ENCODE measurements at regions not wholly inside any gene's neighbourhood (a gene's known extent, or its start where the extent isn't known, plus 50 kb on each side); places are given as distances from the start of the nearest gene placed in this dataset.
A peak's percentile ranks its signal among the peaks of the same experiment; 100 is the strongest.
"Not testable (repeated sequence)": the region's sequence is repeated elsewhere in the genome, so short reads cannot be mapped to it uniquely, and the experiment has no call there.

DNA sequence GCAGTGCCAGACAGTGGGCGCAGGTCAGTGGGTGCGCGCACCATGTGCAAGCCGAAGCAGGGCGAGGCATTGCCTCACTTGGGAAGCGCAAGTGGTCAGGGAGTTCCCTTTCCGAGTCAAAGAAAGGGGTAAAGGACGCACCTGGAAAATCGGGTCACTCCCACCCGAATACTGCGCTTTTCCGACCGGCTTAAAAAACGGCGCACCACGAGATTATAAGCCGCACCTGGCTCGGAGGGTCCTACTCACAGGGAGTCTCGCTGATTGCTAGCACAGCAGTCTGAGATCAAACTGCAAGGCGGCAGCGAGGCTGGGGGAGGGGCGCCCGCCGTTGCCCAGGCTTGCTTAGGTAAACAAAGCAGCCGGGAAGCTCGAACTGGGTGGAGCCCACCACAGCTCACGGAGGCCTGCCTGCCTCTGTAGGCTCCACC lies 77.9 kb downstream of the NR4A2 start:
- not testable (repeated sequence) for H3K27me3 ChIP-seq, H3K4me1 ChIP-seq, ATAC-seq, H3K9me3 ChIP-seq, H3K27ac ChIP-seq, H3K36me3 ChIP-seq
- peak overlapping the region in 1 of 2 donors; percentile 33 for H3K4me3 ChIP-seq
- 94 to 100% methylated on average over 2 to 12 of the region's 27 CpGs for whole genome bisulfite sequencing, 2 donors (ENCODE audit: low coverage in 1 of 2)

DNA sequence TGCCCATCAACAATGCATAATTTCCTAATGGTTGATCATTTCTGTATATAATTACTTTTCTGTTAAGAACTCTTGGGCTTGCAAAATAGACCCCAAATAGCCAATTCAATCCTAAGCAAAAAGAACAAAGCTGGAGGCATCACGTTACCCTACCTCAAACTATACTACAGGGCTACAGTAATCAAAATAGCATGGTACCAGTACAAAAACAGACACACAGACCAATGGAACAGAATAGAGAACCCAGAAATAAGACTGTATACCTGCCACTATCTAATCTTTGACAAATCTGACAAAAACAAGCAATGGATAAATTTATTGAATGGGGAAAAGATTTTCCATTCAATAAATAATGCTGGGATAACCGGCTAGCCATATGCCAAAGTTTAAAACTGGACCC lies 78.8 kb downstream of the NR4A2 start:
- Histone ChIP-seq H3K4me3 (no peak overlapping the region), H3K27ac (no peak overlapping the region), H3K27me3 (no peaks in the 10 kb centered on the region), H3K4me1 (no peaks in the 10 kb centered on the region), H3K9me3 (peaks cover 0 to 4% (median 0%) of the 10 kb centered on the region in 3 donors), H3K36me3 (no peaks in the 10 kb centered on the region)
- no peak for TF ChIP-seq POLR2A (IDR thresholded peaks at IDR 0.05)
- no peak for TF ChIP-seq EP300 (IDR thresholded peaks at IDR 0.05)
- TF ChIP-seq, protein P1, sequence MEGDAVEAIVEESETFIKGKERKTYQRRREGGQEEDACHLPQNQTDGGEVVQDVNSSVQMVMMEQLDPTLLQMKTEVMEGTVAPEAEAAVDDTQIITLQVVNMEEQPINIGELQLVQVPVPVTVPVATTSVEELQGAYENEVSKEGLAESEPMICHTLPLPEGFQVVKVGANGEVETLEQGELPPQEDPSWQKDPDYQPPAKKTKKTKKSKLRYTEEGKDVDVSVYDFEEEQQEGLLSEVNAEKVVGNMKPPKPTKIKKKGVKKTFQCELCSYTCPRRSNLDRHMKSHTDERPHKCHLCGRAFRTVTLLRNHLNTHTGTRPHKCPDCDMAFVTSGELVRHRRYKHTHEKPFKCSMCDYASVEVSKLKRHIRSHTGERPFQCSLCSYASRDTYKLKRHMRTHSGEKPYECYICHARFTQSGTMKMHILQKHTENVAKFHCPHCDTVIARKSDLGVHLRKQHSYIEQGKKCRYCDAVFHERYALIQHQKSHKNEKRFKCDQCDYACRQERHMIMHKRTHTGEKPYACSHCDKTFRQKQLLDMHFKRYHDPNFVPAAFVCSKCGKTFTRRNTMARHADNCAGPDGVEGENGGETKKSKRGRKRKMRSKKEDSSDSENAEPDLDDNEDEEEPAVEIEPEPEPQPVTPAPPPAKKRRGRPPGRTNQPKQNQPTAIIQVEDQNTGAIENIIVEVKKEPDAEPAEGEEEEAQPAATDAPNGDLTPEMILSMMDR (IDR thresholded peaks at IDR 0.05), result no peak
- no peak for TF ChIP-seq POLR2AphosphoS5 (IDR thresholded peaks at IDR 0.05)
- ATAC-seq, result no peak
- 81% methylated on average over 2 of the region's 2 CpGs; no CpG with 5 or more reads in 1 of the 2 donors for WGBS, 2 donors (ENCODE audit: low coverage in 1 of 2)

DNA sequence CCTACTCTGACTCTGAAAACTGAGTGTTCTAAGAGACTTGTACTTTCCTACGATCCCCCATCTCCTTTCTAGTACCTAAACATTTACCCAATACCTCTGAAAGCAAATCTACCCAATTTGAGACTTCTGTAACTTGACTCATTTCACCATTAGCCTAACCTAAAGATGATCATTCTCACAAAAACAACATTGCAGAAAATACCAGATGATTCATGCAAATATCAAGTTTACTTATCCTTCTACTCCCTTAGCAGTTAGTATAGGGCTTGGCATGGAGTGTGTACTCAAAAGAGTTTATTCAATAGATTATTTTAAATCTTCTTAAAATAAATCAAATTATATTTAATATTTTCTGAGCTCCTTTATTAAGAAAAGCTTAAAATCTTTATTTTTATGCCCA lies 89.6 kb downstream of the NR4A2 start:
- Histone ChIP-seq H3K27me3 (no peaks in the 10 kb centered on the region), H3K9me3 (no peaks in the 10 kb centered on the region), H3K36me3 (no peaks in the 10 kb centered on the region), H3K4me1 (no peaks in the 10 kb centered on the region), H3K4me3 (no peak overlapping the region), H3K27ac (no peak overlapping the region)
- TF ChIP-seq, protein P1 (IDR thresholded peaks at IDR 0.05), result no peak
- TF ChIP-seq POLR2AphosphoS5 (IDR thresholded peaks at IDR 0.05), result no peak
- no peak for TF ChIP-seq POLR2A (IDR thresholded peaks at IDR 0.05)
- no peak for TF ChIP-seq EP300 (IDR thresholded peaks at IDR 0.05)
- 56 to 91% methylated on average over 1 of the region's 1 CpG for WGBS, 2 donors (ENCODE audit: low coverage in 1 of 2)
- ATAC-seq, result no peak

DNA sequence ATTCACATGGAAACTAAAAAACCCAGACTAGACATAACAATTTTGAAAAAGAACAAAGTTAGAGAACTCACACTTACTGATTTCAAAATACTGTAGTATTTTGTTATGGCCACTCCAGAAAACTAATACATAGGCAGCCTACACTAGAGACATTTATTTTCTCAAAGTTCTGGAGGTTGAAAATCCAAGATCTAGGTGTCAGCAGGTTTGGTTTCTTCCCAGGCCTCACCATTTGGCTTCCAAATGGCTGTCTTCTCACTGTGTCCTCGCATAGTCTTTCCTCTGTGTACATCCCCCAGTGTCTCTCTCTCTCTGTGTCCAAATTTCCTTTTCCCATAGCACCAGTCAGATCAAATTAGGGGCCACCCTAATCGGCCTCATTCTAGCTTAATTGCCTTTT lies 95.0 kb downstream of the NR4A2 start:
- Histone ChIP-seq H3K4me3 (no peak overlapping the region), H3K27me3 (no peaks in the 10 kb centered on the region), H3K27ac (no peak overlapping the region), H3K9me3 (no peaks in the 10 kb centered on the region), H3K4me1 (no peaks in the 10 kb centered on the region), H3K36me3 (no peaks in the 10 kb centered on the region)
- no peak for ATAC-seq
- TF ChIP-seq POLR2A (IDR thresholded peaks at IDR 0.05) (no peak), EP300 (IDR thresholded peaks at IDR 0.05) (no peak), POLR2AphosphoS5 (IDR thresholded peaks at IDR 0.05) (no peak)
- TF ChIP-seq, protein P1 (IDR thresholded peaks at IDR 0.05), result no peak
- WGBS, 2 donors (ENCODE audit: low coverage in 1 of 2), result 36 to 57% methylated on average over 2 of the region's 2 CpGs

DNA sequence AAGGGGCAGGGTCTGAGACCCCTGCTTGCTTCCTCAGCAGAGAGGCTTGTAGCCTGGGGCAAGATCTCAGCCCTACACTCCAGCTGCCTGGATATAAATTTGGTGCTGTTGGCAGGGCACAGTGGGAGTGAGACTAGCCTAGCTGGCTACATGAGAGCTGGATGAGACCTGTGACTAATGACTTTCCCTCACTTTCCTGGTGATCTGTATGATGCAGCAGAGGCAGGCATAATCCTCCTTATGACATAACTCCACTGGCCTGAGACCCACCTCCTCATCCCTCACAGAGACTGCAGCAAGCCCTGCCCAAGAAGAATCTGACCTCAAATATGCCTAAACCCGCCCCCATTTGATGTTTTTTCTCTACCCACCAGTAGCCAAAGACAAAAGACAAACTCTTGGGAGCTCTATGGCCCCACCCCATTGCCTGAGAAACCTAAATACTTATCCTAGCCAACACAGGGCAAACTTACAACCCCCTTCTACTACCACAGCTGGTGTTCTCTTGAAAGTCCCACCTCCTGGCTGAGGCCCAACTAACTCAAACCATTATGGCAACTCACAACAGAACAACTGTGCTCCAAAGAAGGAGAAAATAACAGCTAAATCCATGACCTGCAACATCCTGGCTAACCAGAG lies 102.7 kb downstream of the NR4A2 start:
- Histone ChIP-seq H3K4me3 (no peak overlapping the region), H3K36me3 (no peaks in the 10 kb centered on the region), H3K27me3 (no peaks in the 10 kb centered on the region), H3K27ac (no peak overlapping the region), H3K4me1 (no peaks in the 10 kb centered on the region), H3K9me3 (peaks cover 0 to 8% (median 0%) of the 10 kb centered on the region in 3 donors)
- 60% methylated on average over 1 of the region's 1 CpG; no CpG with 5 or more reads in 1 of the 2 donors for WGBS, 2 donors (ENCODE audit: low coverage in 1 of 2)
- ATAC-seq, result no peak
- no peak for TF ChIP-seq POLR2AphosphoS5 (IDR thresholded peaks at IDR 0.05)
- TF ChIP-seq, protein P1 (IDR thresholded peaks at IDR 0.05), result no peak

DNA sequence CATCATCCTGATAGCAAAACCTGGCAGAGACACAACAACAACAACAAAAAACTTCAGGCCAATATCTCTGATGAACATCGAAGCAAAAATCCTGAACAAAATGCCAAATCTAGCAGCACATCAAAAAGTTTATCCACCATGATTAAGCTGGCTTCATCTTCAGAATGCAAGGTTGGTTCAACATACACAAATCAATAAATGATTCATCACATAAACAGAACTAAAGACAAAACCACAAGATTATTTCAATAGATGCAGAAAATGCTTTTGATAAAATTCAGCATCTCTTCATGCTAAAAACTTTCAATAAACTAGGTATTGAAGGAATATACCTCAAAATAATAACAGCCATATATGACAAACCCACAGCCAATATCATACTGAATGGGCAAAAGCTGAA lies 109.2 kb downstream of the NR4A2 start:
- peaks cover 0 to 31% (median 0%) of the 10 kb centered on the region in 3 donors for H3K9me3 ChIP-seq
- H3K27me3 ChIP-seq, H3K27ac ChIP-seq, ATAC-seq, H3K4me1 ChIP-seq, H3K4me3 ChIP-seq, H3K36me3 ChIP-seq: not testable (repeated sequence)
- 76 to 100% methylated on average over 1 of the region's 1 CpG for WGBS, 2 donors (ENCODE audit: low coverage in 1 of 2)

All from gastroesophageal sphincter (tissue), 4 donors.